Astrocyte (in vitro differentiated cells and primary cell): ENCODE measurements at regions not wholly inside any gene's neighbourhood (a gene's known extent, or its start where the extent isn't known, plus 50 kb on each side); places are given as distances from the start of the nearest gene placed in this dataset.

Source experiments
- DNase-seq: peaks from one replicate; pipeline ENCODE4 v3.0.0-alpha.2; 2010; ENCODE audit warnings: low read depth
- FAIRE-seq: peaks from 2 replicates; lab custom pipeline; 2011; peaks lifted over from hg19 to GRCh38; lab: Jason Lieb, UNC
- H2AFZ ChIP-seq: 2 replicates; pipeline ENCODE4 v1.6.0; 2012; ENCODE audit warnings: low read depth, low read length, inconsistent platforms
- H3K27ac ChIP-seq: 2 replicates; pipeline ENCODE4 v1.5.1; 2011; ENCODE audit warnings: low read depth, low read length, inconsistent platforms
- H3K27me3 ChIP-seq: 2 replicates; pipeline ENCODE4 v1.6.0; 2011; ENCODE audit warnings: low read length, inconsistent platforms; ENCODE audit not compliant: insufficient read depth
- H3K36me3 ChIP-seq: 2 replicates; pipeline ENCODE4 v1.5.1; 2011; ENCODE audit warnings: low read length, inconsistent platforms; ENCODE audit not compliant: insufficient read depth
- H3K4me1 ChIP-seq: 2 replicates; pipeline ENCODE4 v1.5.1; 2011; ENCODE audit warnings: low read length, inconsistent platforms; ENCODE audit not compliant: insufficient read depth
- H3K4me2 ChIP-seq: 2 replicates; pipeline ENCODE4 v1.6.0; 2012; ENCODE audit warnings: low read length, inconsistent platforms
- H3K4me3 ChIP-seq: 2 replicates; pipeline ENCODE4 v1.5.1; 2011; ENCODE audit warnings: low read depth, mild to moderate bottlenecking, low read length, inconsistent platforms; ENCODE audit not compliant: insufficient read depth
- H3K79me2 ChIP-seq: 2 replicates; pipeline ENCODE4 v1.6.0; 2012; ENCODE audit warnings: mild to moderate bottlenecking, low read length, inconsistent platforms; ENCODE audit not compliant: insufficient read depth
- H3K9ac ChIP-seq: 2 replicates; pipeline ENCODE4 v1.6.0; 2012; ENCODE audit warnings: mild to moderate bottlenecking, low read length, inconsistent platforms
- H3K9me3 ChIP-seq: 2 replicates; pipeline ENCODE4 v1.5.1; 2012; ENCODE audit warnings: low read depth, mild to moderate bottlenecking, low read length, inconsistent platforms; ENCODE audit not compliant: insufficient read depth
- H4K20me1 ChIP-seq: 2 replicates; pipeline ENCODE4 v1.6.0; 2012; ENCODE audit warnings: low read length, inconsistent platforms; ENCODE audit not compliant: insufficient read depth
- H3K27ac Mint-ChIP-seq: one replicate; pipeline ENCODE4 v1.8.0; 2021; ENCODE audit warnings: mild to moderate bottlenecking, mixed read lengths; ENCODE audit not compliant: unreplicated experiment
- H3K27me3 Mint-ChIP-seq: one replicate; pipeline ENCODE4 v1.8.0; 2021; ENCODE audit warnings: low read depth, mixed read lengths; ENCODE audit not compliant: unreplicated experiment
- H3K36me3 Mint-ChIP-seq: one replicate; pipeline ENCODE4 v1.8.0; 2021; ENCODE audit warnings: low read depth, mixed read lengths; ENCODE audit not compliant: unreplicated experiment
- H3K4me1 Mint-ChIP-seq: one replicate; pipeline ENCODE4 v1.8.0; 2021; ENCODE audit warnings: low read depth, mixed read lengths; ENCODE audit not compliant: unreplicated experiment
- H3K4me3 Mint-ChIP-seq: one replicate; pipeline ENCODE4 v1.8.0; 2021; ENCODE audit warnings: mild to moderate bottlenecking, moderate library complexity, mixed read lengths; ENCODE audit not compliant: unreplicated experiment
- H3K9me3 Mint-ChIP-seq: one replicate; pipeline ENCODE4 v1.8.0; 2021; ENCODE audit warnings: mild to moderate bottlenecking, mixed read lengths; ENCODE audit not compliant: unreplicated experiment
- CTCF ChIP-seq: IDR thresholded peaks from 2 replicates; pipeline ENCODE4 v1.5.1; 2011; ENCODE audit warnings: low read depth, mild to moderate bottlenecking, inconsistent platforms, low read length, moderate library complexity; ENCODE audit not compliant: insufficient read depth
- EZH2 ChIP-seq: IDR thresholded peaks from 2 replicates; pipeline ENCODE4 v1.6.1; 2012; ENCODE audit warnings: mild to moderate bottlenecking, low read length, inconsistent platforms; ENCODE audit not compliant: insufficient read depth

- Mint-ChIP-seq H3K4me1 (no peaks in the 10 kb centered on the region), H3K4me3 (no peak overlapping the region), H3K27ac (no peak overlapping the region), H3K27me3 (peaks cover 16% of the 10 kb centered on the region), H3K36me3 (no peaks in the 10 kb centered on the region), H3K9me3 (peaks cover 2% of the 10 kb centered on the region)
- H3K27me3 ChIP-seq, result peaks cover 4% of the 10 kb centered on the region
- no peak for DNase-seq
- H3K36me3 ChIP-seq, result no peaks in the 10 kb centered on the region
- H3K79me2 ChIP-seq, result no peaks in the 10 kb centered on the region
- FAIRE-seq, result no peak
- no peak overlapping the region for H3K27ac ChIP-seq
- TF ChIP-seq EZH2 (no peak), CTCF (no peak)
- no peaks in the 10 kb centered on the region for H3K4me1 ChIP-seq
- no peaks in the 10 kb centered on the region for H4K20me1 ChIP-seq
- H3K9me3 ChIP-seq, result no peaks in the 10 kb centered on the region
- no peak overlapping the region for H3K9ac ChIP-seq
- H2AFZ ChIP-seq, result no peak overlapping the region
- no peak overlapping the region for H3K4me2 ChIP-seq
- no peak overlapping the region for H3K4me3 ChIP-seq
Measured at GRCh38 chr3:139243710-139244109, 100.1 kb upstream of the MRPS22 start.

GRCh38 chr3:139248593-139249255 lies 95.1 kb upstream of the MRPS22 start:
- FAIRE-seq, result no peak
- Mint-ChIP-seq H3K27ac (no peak overlapping the region), H3K36me3 (no peaks in the 10 kb centered on the region), H3K4me3 (no peak overlapping the region), H3K27me3 (peaks cover 26% of the 10 kb centered on the region), H3K9me3 (peaks cover 6% of the 10 kb centered on the region), H3K4me1 (no peaks in the 10 kb centered on the region)
- Histone ChIP-seq H3K9ac (no peak overlapping the region), H3K4me3 (no peak overlapping the region), H3K4me1 (no peaks in the 10 kb centered on the region), H3K27ac (no peak overlapping the region), H3K9me3 (no peaks in the 10 kb centered on the region), H3K27me3 (no peaks in the 10 kb centered on the region), H3K4me2 (no peak overlapping the region), H3K79me2 (no peaks in the 10 kb centered on the region), H3K36me3 (no peaks in the 10 kb centered on the region), H4K20me1 (no peaks in the 10 kb centered on the region), H2AFZ (no peak overlapping the region)
- no peak for DNase-seq
- TF ChIP-seq CTCF, result no peak
- no peak for TF ChIP-seq EZH2

- no peaks in the 10 kb centered on the region for H3K79me2 ChIP-seq
- Mint-ChIP-seq H3K27me3 (peaks cover 32% of the 10 kb centered on the region), H3K9me3 (peaks cover 8% of the 10 kb centered on the region), H3K4me1 (no peaks in the 10 kb centered on the region), H3K36me3 (no peaks in the 10 kb centered on the region), H3K4me3 (no peak overlapping the region), H3K27ac (no peak overlapping the region)
- no peaks in the 10 kb centered on the region for H4K20me1 ChIP-seq
- H3K4me1 ChIP-seq, result no peaks in the 10 kb centered on the region
- H3K4me2 ChIP-seq, result no peak overlapping the region
- H3K9ac ChIP-seq, result no peak overlapping the region
- no peak overlapping the region for H3K4me3 ChIP-seq
- H2AFZ ChIP-seq, result no peak overlapping the region
- no peaks in the 10 kb centered on the region for H3K9me3 ChIP-seq
- no peak overlapping the region for H3K27ac ChIP-seq
- TF ChIP-seq CTCF (no peak), EZH2 (no peak)
- DNase-seq (no peak), FAIRE-seq (no peak)
- H3K27me3 ChIP-seq, result no peaks in the 10 kb centered on the region
- H3K36me3 ChIP-seq, result no peaks in the 10 kb centered on the region
Measured at GRCh38 chr3:139251529-139251928, 92.3 kb upstream of the MRPS22 start.
